ENCODE measurements at regions not wholly inside any gene's neighbourhood (a gene's known extent, or its start where the extent isn't known, plus 50 kb on each side); places are given as distances from the start of the nearest gene placed in this dataset.

- DNase-seq, result no peak
These were observed 50.8 kb upstream of the SLC39A10 start for GRCh38 chr2:195606179-195606578.

DNA sequence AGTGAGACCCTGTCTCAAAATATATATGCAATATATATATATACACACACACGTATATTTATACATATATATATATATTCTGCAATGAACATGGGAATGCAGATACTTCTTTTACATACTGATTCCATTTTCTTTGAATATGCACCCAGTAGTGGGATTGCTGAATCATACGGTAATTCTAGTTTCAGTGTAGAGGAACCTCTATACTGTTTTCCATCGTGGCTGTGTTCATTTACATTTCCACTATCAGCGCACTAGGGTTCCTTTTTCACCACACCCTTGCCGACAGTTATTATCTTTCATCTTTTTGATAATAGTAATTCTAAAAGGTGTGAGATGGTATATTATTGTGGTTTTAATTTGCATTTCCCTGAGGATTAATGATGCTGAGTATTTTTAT lies 52.3 kb upstream of the SLC39A10 start:
- DNase-seq, result no peak

DNA sequence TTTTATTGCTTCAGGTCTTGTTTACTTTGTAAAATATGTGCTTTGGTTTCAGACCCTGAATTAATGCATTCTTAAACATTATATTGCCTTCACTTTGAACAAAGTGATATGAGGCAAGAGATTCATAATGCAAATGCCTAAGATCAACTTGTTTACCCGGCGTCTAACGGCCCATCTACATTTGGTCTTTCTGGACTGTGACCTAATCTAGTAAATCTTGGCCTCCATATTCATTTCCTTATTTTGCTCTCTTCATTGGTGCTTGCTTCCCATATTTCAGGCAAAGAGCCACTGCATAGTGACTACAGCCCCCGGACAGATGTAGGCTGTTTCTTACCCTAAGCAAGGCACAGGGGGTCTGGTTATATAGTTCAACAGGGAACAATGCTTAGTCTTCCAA lies 53.0 kb upstream of the SLC39A10 start:
- DNase-seq, result no peak

DNA sequence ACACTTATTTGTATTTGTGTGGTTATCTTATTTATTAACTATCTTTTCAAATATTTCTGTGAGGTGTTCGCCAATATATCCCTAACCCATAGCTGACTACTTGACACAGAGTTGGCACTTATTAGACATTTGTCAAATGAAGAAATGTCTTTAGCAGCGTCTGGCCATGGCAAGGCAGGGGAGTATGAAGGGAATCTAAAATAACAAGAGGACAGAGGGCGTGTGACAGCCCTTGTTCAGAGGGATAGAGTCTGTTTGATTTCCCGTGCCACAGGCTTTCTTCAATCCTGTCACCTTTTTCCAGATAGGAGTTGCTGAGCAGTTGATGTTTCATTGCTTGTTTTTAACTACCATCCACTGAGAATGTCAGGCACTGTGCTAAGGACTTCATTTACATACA lies 53.6 kb upstream of the SLC39A10 start:
- DNase-seq, result no peak

- no peak for DNase-seq
These were observed 54.3 kb upstream of the SLC39A10 start for GRCh38 chr2:195602687-195603086.

GRCh38 chr2:195601361-195601760 lies 55.7 kb upstream of the SLC39A10 start:
- DNase-seq, result no peak

DNA sequence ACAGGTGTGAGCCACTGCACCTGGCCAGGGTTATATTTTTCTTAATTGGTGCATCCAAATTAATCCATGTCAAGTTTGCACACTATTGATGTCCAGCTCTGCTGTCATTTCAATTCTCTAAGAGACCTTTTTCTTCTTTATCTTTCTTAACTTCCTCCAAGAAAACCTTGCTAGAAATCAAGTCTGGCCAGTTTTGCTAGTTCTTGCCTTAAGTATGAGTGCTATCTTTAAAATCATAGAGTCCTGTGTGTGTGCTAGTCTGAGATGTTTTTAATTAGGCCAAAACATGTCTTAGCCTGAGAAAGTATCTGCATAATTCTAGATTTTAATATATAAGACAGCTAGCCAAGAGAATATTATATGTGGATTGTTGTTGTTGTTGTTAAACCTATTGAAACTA lies 56.2 kb upstream of the SLC39A10 start:
- no peak for DNase-seq

- no peak for DNase-seq
These were observed 60.2 kb upstream of the SLC39A10 start for GRCh38 chr2:195596840-195597239.

DNA sequence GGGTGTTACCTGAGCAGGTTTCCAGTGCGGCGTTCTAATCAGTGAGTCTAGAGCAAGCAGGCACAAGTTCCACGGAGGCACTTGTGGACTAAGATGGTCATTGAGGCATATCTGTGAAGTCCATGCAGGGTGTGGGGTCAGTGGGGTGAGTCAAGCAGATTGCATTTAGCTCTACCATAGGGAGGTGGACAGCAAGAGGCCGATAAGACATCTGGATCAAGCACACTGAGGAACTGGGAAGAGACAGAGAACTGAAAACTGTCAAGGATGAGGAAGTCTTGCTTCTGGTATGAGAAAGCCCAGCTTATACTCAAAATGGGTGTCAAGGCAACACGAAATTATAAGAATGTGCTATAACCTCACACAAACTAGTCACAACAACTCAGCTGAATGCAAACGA lies 61.2 kb upstream of the SLC39A10 start:
- no peak for DNase-seq

GRCh38 chr2:195594919-195595694 lies 61.9 kb upstream of the SLC39A10 start:
- DNase-seq, result no peak

- DNase-seq, result no peak
These were observed 62.8 kb upstream of the SLC39A10 start for GRCh38 chr2:195594248-195594647.

GRCh38 chr2:195592105-195592504 lies 64.9 kb upstream of the SLC39A10 start:
- no peak for DNase-seq

GRCh38 chr2:195590861-195591205 lies 66.2 kb upstream of the SLC39A10 start:
- no peak for DNase-seq

DNA sequence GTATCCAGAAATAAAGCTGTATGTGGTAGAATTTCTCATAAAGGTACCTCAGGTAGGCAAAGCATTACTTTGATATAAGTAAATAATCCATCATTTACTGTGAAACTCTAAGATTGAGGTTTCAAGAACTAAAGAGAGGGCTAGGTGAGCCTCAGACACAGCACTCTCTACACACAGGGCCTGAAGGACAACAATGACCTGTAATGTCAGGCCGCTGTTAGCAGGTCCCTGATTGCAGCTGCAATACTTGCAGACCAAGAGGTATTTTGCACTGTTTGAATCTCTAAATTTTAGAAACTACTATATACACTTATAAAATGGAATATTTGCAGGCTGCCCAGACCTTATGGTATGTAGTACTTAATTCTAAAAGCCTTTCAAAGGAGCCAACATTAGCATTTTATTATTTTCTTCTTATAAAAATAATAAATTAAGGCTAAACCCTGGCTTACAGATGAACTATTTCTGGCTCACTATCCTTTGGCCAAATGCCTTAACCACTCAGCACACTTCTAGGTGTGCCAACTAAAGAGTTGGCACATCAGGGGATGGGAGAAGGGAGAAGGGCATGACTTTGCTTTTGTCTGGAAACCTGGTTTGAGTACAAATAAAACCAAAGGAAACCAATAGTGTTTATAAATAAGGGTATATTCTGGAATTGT lies 66.7 kb upstream of the SLC39A10 start:
- DNase-seq, result no peak

DNA sequence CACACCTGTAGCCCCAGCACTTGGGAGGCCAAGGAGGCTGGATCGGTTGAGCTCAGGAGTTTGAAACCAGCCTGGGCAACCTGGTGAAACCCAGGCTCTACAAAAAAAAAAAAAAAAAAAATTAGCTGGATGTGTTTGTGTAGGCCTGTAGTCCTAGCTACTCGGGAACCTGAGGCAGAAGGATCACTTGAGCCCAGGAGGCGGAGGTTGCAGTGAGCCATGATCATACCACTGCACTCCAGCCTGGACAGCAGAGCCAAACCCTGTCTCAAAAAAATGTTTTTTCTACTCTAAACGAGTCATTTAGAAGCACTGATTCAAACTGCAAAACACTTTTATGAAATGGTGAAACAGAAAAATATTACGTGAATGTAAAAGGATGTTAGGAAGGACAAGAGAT lies 69.1 kb upstream of the SLC39A10 start:
- DNase-seq, result no peak

GRCh38 chr2:195586062-195586714 lies 70.8 kb upstream of the SLC39A10 start:
- DNase-seq, result no peak

DNA sequence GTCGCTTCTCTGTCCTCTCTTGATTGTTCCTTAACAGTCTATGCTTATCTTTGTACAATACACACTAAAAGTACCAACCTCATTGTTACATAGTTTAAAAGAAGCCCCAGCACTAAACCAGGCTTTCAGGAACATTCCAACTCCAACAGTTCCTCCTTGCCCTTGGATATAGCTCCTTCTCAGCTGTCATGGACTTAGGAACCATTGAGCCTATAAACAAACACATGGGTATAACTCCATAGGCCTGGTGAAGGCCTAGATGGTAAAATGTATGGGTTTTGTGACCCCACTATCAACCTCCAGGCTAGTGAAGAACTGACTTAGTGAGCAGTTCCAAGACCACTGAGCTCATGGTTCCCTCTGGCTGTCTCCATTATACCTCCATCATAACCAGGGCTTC lies 74.8 kb upstream of the SLC39A10 start:
- no peak for DNase-seq

GRCh38 chr2:195579776-195580555 lies 77.1 kb upstream of the SLC39A10 start:
- DNase-seq, result no peak

- peak; percentile 87 for DNase-seq
These were observed 81.1 kb upstream of the SLC39A10 start for GRCh38 chr2:195575879-195576401.

GRCh38 chr2:195575016-195575415 lies 82.0 kb upstream of the SLC39A10 start:
- DNase-seq, result no peak

DNA sequence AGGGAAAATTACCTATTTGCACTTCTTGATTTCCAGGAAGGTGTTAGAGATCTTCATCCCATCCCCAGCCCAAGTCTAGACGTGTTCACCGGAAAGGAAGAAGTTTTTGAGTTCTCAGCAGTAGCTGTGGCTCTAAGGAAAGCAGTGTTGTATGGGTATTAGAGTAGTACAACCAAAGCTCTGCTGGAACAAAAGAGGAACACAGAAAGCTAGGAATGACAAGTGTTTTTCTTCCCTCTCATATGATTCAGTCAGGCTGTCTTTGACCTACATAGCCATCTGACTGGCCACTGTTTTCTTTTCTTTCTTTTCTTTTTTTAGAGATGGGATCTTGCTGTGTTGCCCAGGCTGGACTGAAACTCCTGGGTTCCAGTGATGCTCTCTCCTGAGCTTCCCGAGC lies 82.7 kb upstream of the SLC39A10 start:
- DNase-seq, result no peak

GRCh38 chr2:195572895-195573683 lies 83.9 kb upstream of the SLC39A10 start:
- no peak for DNase-seq
